ENCODE measurements at regions not wholly inside any gene's neighbourhood (a gene's known extent, or its start where the extent isn't known, plus 50 kb on each side); places are given as distances from the start of the nearest gene placed in this dataset.

DNA sequence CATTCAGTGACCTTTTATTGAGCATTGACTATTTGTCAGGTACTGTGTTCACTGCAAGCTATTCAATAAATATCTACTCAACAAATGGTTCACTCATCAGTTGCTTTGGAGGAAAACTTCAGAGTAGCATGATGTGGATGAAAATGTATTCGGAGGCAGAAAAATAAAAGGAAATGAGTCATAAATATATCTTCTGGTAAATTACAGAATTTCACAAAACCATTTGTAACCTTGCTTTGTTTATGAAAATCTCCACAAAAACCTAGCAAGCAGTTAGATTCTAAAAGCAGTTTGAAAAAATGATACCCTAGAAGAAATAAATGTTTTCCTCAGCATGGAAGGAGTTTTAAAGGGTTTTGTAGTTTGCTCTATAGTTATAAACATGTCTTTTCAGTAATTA is 399.6 kb downstream of the LMO7 start:
- no peak for TF ChIP-seq BRCA1 (IDR thresholded peaks at IDR 0.05; ENCODE audit: low read depth, low read length)
- TF ChIP-seq POLR2AphosphoS5 (IDR thresholded peaks at IDR 0.05; ENCODE audit: low read depth, low read length), result no peak
- TF ChIP-seq TCF12 (IDR thresholded peaks at IDR 0.05; ENCODE audit: low read depth, low read length), result no peak
- TF ChIP-seq TAF1 (IDR thresholded peaks at IDR 0.05; ENCODE audit: low read depth, low read length), result no peak
- TF ChIP-seq POLR2A (IDR thresholded peaks at IDR 0.05; ENCODE audit: control extremely low read depth in 1 of 2, low read depth in 2 of 2, low read length in 2 of 2), result no peak
- TF ChIP-seq CTCF (IDR thresholded peaks at IDR 0.05; ENCODE audit: control extremely low read depth in 1 of 3, insufficient read depth in 1 of 3, low read depth in 1 of 3, low read length in 3 of 3), result no peak
- TF ChIP-seq SIN3A (conservative IDR thresholded peaks at IDR 0.05 in 1 of 2, IDR thresholded peaks at IDR 0.05 in 1 of 2; ENCODE audit: low read depth in 1 of 2, low read length in 2 of 2), result no peak
- no peak for TF ChIP-seq CBX5 (IDR thresholded peaks at IDR 0.05; ENCODE audit: low read depth, low read length)
- no peak for TF ChIP-seq SP4 (IDR thresholded peaks at IDR 0.05; ENCODE audit: low read length)
- TF ChIP-seq EP300 (IDR thresholded peaks at IDR 0.05; ENCODE audit: borderline replicate concordance in 1 of 2, low read depth in 2 of 2, low read length in 2 of 2), result no peak
- no peak for TF ChIP-seq MAX (IDR thresholded peaks at IDR 0.05)
- no peak for TF ChIP-seq FOSL1 (IDR thresholded peaks at IDR 0.05; ENCODE audit: insufficient read depth, low read depth, low read length)
- no peak for TF ChIP-seq MAFK (IDR thresholded peaks at IDR 0.05; ENCODE audit: low read depth, low read length)
- TF ChIP-seq, protein P1, sequence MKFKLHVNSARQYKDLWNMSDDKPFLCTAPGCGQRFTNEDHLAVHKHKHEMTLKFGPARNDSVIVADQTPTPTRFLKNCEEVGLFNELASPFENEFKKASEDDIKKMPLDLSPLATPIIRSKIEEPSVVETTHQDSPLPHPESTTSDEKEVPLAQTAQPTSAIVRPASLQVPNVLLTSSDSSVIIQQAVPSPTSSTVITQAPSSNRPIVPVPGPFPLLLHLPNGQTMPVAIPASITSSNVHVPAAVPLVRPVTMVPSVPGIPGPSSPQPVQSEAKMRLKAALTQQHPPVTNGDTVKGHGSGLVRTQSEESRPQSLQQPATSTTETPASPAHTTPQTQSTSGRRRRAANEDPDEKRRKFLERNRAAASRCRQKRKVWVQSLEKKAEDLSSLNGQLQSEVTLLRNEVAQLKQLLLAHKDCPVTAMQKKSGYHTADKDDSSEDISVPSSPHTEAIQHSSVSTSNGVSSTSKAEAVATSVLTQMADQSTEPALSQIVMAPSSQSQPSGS (IDR thresholded peaks at IDR 0.05; ENCODE audit: low read length), result no peak

Data from H1 (cell line).